ENCODE measurements at regions not wholly inside any gene's neighbourhood (a gene's known extent, or its start where the extent isn't known, plus 50 kb on each side); places are given as distances from the start of the nearest gene placed in this dataset.
"Not testable (repeated sequence)": the region's sequence is repeated elsewhere in the genome, so short reads cannot be mapped to it uniquely, and the experiment has no call there.

DNA sequence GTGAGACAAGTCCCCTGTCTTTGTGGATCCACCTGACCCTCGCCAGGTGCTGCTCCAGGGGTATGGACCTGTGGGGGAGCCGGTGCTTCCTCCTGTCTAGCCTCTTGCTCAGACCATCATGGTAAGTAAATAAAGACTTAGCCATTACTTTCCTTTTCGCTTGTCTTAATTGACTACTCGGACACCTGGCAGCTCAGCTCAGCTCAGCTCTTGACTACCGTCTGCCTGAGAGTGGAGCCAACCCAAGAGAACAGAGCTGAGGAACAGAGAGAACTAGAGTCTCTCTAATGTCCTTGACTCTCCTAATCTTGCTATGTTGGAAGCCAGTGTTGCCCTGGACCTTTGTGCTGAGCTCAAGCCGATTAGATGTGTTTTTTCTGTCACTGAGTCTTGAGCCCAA lies 170.3 kb upstream of the CXCR4 start:
- no peak for DNase-seq (ENCODE audit: low spot score)

DNA sequence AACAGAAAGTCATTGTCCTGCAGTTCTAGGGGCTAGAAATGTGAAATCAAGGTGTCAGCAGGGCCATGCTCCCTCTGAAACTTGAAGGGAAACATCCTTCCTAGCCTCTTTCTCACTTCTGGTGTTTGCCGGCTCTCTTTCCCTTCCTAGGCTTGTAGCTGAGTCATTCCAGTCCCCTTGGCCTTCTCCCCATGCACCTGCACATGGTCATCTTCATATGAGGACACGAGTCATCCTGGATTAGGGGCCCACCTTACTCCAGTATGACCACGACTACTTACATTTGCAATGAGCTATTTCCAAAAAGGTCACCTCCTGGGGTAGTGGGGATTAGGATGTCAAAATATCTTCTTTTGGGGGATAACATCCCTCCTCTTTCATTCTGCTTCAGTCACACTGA lies 168.5 kb upstream of the CXCR4 start:
- DNase-seq (ENCODE audit: low spot score): no peak

DNA sequence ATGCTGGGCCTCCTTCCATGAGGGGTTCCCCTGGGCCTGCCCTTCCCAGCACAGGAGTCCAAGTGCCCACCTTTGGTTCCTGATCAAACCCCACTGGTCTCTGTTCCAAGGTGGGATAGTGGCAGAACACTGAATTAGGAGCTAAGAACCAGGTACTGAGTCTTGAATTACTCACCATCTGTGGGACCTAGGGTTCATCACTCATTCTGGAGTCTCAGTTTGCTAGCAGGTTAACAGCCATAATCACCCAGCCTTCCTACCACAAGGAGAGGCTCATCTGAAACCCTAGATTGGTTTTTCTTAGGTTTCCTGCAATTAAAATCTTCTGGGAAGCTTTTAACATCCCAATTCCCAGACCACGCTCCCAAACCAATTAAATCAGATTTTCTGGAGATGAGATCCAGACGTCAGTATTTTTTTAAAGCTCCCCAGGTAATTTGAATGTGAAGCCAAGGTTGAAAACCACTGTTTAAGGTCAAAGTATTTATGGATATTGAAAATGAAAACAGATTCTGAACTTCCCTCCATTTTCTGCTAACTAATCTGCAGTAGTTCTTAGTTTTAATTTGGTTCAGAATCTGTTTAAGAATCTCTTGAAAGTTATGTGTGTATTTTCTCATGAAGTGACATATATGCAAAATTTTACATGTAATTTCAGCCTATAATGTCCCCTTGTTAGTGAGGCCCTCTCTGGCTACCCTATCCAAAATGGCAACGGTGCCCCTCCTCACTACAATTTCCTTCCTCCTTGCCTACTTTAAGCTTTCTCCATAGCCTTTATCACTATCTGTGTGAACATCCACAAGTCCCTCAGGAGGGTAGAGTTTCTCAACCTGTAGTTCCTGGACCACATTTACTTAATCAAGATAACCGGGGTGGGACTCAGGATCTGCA lies 166.5 kb upstream of the CXCR4 start:
- peak; percentile 64 for DNase-seq (ENCODE audit: low spot score)

DNA sequence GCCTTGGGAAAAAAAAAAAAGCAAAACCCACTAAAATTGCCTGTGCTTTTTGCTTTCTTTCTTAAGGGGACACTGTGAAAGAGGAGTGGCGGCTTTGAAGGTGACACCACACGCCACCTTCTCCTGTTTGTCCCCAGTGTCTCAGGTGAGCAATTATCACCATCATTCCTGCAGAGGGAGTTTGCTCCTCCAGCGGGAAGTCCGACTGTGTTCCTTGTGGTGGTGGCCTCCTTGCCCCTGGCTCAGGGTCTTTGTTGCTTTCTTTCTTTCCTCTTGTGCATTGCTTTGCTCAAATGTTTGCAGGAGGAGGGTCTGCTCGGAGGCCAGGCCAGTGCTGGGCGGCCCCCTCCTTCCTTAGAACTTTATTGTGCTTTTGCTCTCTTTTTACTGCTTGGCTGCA lies 164.3 kb upstream of the CXCR4 start:
- no peak for DNase-seq (ENCODE audit: low spot score)

DNA sequence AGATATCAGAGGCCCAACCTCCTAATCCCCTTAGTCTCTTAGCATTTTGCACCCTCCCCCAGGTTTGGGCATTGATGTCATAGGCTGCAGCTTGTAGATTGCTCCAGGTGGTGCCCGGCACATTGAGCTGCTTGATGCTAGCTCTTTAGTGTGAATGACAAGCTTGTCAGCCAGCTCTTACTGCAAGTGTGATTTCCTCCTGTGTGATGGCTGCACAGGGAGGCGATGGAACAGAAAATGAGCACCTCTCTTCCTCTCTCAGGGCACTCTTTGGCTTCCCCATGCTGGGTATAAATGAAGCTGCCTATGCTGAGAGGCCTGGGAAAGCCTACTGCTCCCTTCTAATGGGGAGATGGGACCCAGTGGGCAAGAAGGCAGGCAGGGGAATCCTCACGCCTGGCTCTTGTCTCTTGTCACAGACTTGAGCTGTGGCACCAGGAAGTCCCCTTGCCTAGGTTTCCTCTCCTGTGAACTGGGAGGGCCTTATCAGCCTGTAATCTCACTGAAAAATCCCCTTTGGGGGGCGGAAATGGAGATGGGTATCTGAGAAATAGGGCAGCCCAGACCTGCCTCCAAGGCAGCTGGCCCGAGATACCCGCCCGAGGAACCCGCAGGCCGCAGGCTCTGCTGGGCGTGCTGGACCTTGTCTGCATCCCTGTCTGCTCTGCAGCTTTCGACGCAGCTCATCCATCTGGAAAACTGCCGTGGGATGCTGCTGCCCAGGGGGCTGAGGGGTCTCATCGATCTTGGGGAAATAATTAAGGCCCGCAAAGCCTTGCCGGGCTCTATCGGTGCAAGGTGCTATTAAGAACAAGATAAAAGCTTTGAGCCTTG lies 163.5 kb upstream of the CXCR4 start:
- peak; percentile 79 for DNase-seq (ENCODE audit: low spot score)

DNA sequence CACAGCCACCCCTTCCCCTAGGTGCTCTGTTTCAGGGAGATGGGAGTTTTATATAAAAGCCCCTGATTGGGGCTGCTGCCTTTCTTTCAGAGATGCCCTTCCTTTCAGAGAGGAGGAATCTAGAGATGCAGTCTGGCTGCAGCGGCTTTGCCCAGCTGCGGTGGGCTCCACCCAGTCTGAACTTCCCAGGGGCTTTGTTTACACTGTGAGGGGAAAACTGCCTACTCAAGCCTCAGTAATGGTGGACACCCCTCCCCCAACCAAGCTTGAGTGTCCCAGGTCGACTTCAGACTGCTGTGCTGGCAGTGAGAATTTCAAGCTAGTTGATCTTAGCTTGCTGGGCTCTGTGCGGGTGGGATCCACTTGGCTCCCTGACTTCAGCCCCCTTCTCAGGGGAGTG lies 148.4 kb upstream of the CXCR4 start:
- DNase-seq (ENCODE audit: low spot score): not testable (repeated sequence)

DNA sequence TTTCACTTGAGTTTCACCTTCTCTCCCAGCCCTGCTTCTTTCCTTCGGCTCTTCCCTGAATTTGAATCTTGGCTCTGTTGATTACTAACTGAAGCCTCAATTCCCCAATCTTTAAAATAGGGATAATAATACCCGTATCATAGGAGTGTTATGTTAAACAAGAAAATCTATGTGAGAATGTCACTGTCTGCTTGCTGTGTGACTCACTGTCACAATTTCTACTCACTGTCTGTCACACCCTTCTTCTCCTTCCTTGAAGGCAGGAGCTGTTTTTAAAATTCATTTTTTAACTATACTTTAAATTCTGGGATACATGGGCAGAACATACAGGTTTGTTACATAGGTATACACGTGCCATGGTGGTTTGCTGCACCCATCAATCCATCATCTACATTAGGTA lies 141.6 kb upstream of the CXCR4 start:
- no peak for DNase-seq (ENCODE audit: low spot score)

DNA sequence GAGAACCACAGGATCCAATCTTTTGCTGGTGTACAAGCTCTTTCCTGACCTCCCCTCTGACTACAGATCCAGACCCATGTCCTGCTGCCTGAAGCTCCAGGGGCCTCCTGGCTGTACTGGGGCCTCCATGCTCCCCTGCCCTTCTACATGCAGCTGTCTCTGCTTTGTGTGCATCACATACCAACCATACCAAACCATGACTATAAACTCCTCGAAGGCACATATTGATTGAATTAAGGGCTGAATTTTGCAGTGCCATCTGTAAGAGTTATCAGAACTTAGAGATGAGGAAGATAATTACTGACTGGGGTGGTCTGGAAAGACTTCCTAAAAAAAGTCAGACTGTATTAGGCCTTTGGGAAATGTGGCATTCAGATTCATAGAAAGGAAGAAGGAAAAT lies 139.9 kb upstream of the CXCR4 start:
- DNase-seq (ENCODE audit: low spot score): peak; percentile 47

DNA sequence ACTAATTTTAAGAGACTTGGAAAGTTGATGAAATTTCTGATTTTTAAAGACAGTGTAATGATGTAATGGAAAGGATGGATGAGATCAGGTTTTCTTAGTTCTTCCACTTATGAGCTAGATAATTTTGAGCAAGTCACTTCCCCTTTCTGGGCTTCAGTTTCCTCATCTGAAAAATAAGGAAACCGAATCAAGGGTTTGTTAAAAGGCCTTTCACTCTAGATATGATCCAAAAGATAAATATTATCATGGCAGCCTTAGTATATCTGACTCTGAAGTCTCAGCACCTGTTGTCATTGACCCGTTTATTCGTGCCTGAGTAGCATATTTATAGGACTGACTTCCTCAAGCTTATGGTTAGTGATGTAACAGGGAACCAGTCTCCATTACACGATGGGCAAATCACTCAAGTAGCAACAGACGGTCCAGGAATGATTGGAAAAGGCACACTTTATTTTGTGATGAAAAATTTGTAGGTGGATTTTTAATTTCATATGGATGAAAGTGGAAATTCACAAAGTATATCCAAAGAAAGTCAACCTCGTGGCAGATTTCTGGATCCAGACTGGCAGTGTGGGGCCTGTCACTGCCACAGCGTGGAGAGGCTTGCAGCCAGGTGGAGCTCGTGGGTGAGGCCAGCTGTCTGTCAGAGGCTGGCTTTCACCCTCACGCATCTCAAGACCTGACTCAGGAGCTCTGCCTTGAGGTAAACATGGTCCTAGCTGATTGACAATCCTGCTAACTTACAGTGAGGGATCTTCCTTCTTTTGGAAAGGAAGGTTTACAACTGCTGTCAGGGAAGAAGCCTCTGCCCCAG lies 137.9 kb upstream of the CXCR4 start:
- DNase-seq (ENCODE audit: low spot score): no peak

DNA sequence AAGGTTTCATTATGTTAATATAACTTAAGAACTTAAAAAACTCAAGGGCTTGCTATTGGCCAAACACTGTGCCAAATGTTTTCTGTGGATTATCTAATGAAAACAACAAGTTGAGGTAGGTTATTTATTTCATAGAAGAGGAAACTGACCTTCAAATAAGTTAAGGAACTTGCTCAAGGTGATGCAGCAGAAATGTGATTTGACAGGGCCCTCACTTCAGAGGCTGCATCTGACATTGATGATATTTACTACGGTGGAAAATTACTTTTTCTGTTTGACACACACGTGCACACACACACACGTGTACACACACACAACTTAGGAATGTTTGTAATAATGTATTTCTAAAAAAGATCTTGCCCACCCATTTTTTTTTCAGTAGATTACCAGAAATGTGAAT lies 137.2 kb upstream of the CXCR4 start:
- DNase-seq (ENCODE audit: low spot score): no peak

DNA sequence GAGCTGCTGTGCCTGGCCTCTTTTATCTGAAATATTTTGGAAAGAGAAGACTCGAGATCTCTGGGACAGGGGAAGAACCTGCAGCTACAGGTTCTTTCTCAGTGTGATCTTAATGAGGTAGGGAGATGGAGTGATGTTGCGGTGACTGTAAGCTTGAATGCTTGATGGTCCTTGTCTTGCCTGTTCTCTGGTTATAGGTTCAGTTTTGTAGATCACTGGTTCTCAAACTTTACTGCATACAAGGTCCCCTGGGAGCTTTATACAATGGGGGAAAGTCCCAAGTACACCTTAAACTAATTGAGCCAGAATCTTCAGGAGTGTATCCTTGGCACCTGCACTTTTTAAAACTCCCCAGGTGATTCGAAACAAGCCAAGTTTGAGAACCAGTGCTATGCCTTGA lies 136.7 kb upstream of the CXCR4 start:
- DNase-seq (ENCODE audit: low spot score): no peak

DNA sequence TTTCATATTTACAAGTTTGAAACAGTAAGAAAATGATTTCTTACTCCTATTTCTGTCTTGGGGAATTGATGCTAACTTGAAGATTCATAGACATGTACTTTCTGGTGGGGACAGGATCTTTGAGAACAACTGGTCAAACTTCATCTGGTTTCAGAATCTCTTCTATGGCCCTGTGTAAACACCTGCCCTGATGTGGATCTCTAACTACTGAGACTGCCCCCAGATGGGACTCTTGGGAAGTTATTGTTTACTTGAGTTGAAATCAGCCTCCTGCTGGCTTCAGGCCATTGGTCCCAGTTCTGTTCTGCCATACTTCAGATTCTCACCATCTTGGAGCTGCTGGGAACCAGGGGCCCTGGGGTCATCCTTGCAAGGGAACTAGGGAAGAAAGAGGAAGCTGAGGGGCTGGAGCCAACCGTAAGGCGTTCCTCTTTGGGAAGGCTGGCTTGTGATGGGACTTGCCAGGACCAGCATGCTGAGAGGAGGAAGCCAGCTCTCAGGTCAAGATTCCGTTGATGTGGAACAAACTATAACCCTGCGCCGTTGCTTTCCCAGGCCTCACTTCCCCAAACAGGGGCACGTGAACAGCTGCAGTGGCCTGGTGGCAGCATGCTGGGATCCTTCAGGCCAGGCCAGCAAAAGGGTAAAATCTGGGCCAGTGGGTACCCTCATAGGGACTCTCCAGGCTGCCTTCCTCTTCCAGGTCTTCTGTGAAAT lies 135.5 kb upstream of the CXCR4 start:
- no peak for DNase-seq (ENCODE audit: low spot score)

DNA sequence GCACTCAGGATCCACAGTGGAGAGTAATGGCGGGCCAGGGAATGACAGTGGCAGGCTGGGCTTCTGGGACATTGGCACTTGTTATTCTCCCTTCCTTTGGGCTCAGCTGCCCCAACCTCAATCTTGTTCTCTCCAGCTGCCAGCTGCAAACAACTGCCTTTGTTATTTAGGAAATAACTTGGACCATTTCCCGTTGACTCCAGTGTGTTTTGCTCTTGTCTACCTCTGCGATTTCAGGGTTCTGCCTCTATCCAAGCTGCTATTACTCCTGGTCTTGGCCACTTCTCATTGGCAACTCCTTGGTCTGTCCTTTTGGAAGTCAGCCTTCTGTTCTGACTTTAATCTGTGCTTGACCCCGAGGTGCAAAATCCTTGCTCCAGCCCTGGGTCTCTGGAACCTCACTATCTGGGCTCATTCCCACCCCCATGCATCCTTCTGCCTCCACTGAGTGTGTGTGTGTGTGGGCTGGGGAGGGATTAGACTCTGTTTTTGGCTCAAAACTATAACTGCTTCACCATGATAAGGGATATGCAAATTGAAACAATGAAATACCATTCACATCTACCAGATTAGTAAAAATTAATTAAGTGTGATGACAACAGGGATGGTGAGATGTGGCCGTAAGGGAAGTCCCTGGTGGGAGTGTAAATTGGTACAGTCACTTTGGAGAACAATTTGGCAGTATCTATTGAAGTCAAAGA lies 134.1 kb upstream of the CXCR4 start:
- DNase-seq (ENCODE audit: low spot score): no peak

DNA sequence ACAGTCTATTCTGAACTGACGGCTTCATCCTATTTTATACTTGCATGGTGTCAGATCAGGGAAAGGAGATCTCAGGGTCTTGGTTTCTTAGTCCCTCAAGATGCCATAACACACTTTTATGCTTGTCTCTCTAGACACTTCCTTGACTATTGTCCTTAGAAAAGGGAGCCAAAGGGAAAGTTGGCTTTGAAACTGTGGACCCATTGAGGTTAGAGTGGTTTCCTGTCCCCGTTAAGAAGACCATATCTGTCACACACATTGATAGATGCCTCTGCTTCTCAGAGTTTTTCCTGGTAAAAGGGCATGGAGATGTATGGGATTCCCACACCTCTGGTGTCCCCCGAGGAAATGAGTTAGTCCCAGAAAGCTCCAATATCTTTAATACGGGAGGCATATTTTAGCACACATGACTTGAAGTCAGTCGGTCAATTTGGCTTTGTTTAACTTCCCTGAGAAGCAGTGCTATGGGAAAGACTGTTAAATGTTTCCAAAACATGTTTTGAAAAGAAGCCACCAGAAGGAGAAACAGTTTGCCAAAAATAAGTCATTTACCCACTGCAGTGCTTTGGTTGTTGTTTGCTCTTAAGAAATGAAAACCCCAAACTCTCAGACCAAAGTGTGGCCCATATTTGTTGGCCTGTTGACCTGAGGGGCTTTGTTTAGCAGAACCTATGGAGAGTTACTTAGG lies 133.4 kb upstream of the CXCR4 start:
- DNase-seq (ENCODE audit: low spot score): no peak

DNA sequence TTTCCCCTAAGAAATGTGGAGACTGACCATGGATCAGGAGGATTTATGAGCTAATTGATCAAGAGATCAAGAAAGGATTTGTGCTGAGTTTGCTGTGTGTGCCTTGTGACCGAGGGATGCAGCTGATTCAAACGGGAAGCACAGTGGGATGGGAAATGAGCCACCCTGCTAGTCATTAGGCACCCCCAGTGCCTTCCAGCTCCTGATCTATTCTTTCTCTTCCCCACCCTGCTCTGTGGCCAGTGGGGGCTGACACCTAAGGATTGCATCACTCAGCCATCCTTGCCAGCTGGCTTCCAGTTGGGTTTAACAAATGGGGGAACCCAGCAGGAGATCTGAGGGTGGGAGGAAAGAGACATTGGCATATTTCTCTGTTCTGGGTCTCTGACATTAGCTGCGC lies 132.2 kb upstream of the CXCR4 start:
- DNase-seq (ENCODE audit: low spot score): no peak

DNA sequence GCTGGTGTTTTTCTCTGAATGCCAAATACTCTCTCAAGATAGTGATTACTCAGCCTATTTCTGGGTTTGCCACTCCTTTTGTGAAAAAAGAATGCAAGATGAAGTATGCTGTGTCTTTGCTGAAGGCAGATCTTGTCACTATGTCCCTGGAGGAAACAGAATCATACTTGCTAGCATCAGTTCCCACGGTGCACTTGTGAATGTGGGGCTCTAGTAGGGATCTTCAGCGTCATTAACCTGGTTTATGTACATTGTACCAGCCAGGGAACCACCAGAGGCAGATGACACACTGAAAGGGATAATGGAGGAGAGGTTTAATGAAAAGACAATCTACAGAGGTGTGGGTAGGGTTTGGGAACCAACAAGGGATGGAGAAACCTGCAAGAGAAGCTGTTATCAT lies 131.0 kb upstream of the CXCR4 start:
- DNase-seq (ENCODE audit: low spot score): no peak

DNA sequence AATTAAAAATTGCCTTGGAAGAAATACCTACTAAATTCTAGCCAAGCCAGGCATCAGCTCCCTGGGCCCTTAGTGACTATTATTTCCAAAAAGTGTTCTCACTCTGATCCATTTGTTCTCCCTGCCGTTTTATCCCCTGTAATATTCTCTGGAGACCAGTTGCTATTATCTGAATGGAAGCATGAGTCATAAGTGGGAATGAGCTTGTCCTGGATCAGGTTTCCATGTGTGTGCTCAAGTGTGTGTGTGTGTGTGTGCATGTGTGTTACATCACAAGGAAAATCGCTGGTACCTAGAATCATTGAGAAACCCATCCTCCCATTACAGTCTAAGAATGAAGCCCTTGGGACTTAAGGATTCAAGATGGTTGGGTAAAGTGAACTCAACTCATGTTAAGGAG lies 130.3 kb upstream of the CXCR4 start:
- DNase-seq (ENCODE audit: low spot score): no peak

DNA sequence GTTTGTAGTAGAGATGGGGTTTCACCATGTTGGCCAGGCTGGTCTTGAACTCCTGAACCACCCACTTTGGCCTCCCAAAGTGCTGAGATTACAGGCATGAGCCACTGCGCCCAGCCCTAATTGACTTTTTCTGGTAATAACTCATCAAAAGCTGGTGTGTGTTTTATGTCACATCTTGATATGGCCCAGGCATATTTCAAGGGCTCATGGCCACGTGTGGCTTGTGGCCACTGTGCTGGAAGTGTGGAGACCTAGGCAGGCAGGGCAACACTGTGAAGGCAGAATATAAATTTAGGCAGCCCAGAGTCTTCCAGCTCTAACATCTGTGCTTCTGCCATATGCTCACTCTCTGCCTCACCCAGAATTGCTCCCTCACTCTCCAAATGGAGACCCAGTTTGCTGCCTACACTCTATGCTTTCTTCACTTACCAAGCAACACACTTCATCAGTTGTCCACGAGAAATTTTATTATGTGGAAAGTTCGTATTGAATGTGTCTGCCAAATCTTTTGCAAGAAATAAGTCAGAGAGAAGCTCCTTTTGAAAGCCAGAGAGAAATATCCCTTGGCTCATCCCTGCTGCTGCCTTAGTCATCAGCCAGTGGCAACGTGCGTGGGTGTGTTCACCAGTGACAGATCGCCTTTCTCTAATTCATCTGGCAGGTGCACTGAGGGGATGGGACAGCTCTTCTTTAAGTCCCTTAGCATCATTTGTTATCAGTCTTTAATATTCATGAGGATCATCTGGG lies 129.4 kb upstream of the CXCR4 start:
- DNase-seq (ENCODE audit: low spot score): peak; percentile 71

DNA sequence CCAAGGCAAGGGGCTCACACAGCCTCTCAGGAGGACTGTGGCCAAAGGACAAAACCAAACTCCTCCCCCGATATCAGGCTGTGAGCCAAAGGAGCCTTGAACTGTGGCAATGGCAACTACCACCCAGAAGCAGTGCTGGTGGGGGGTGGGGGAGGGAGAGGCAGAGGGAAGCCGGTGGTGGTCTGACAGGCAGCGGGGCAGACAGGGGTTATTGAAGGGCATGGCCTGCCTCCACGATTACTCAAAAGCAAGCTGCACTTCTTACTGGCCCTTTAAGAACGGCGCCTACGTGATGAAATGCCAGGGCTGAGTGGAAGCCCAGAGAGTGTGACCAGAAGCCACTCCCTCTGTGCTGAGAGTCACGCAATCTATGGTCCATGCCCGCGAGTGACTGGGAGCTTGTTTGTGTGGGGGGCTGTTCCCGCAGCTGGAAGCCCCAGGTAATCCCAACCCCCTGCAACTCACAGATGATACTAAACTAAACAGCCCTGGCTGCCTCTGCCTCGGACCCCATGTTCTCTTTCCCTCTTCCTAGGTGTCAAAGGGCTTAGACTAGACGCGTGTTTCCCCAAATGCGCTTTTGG lies 128.2 kb upstream of the CXCR4 start:
- peak; percentile 27 for DNase-seq (ENCODE audit: low spot score)

Data from SK-N-DZ (cell line).